Stimulated activated CD4-positive, alpha-beta T cell treated with anti-CD3 and anti-CD28 coated beads, Interleukin-15, amount 100 ng/mL, for 48 hours (primary cell): ENCODE measurements at regions not wholly inside any gene's neighbourhood (a gene's known extent, or its start where the extent isn't known, plus 50 kb on each side); places are given as distances from the start of the nearest gene placed in this dataset.

Experiments used
- DNase-seq, 2 donors: peaks; one replicate each; pipeline ENCODE4 v3.0.0-alpha.2; 2020; ENCODE audit warnings: low read depth in 2 of 2

GRCh38 chr1:60589916-60590315 is 492.4 kb upstream of the NFIA start:
- no peak for DNase-seq

GRCh38 chr1:60589046-60589748 is 493.2 kb upstream of the NFIA start:
- DNase-seq = no peak

- no peak for DNase-seq
Observed at GRCh38 chr1:60584371-60584770, 498.0 kb upstream of the NFIA start.

GRCh38 chr1:60583696-60584095 is 498.7 kb upstream of the NFIA start:
- no peak for DNase-seq

- DNase-seq = no peak
Observed at GRCh38 chr1:60581455-60582220, 500.7 kb upstream of the NFIA start.

- no peak for DNase-seq
Observed at GRCh38 chr1:60577029-60577428, 503.5 kb upstream of the C1orf87 start.

GRCh38 chr1:60575326-60575977 is 501.9 kb upstream of the C1orf87 start:
- no peak for DNase-seq

- no peak for DNase-seq
Observed at GRCh38 chr1:60573726-60574409, 500.3 kb upstream of the C1orf87 start.

- no peak for DNase-seq
Observed at GRCh38 chr1:60573121-60573520, 499.6 kb upstream of the C1orf87 start.

- DNase-seq = no peak
Observed at GRCh38 chr1:60572378-60572777, 498.8 kb upstream of the C1orf87 start.

GRCh38 chr1:60571811-60572210 is 498.2 kb upstream of the C1orf87 start:
- no peak for DNase-seq

GRCh38 chr1:60569189-60569588 is 495.6 kb upstream of the C1orf87 start:
- no peak for DNase-seq

GRCh38 chr1:60567256-60567655 is 493.7 kb upstream of the C1orf87 start:
- DNase-seq = no peak

GRCh38 chr1:60564916-60565750 is 491.6 kb upstream of the C1orf87 start:
- no peak for DNase-seq

GRCh38 chr1:60563777-60564535 is 490.4 kb upstream of the C1orf87 start:
- DNase-seq = no peak

- DNase-seq = no peak
Observed at GRCh38 chr1:60562740-60563139, 489.2 kb upstream of the C1orf87 start.

GRCh38 chr1:60560701-60561100 is 487.1 kb upstream of the C1orf87 start:
- DNase-seq = no peak

- DNase-seq = no peak
Observed at GRCh38 chr1:60558236-60558635, 484.7 kb upstream of the C1orf87 start.

- DNase-seq = no peak
Observed at GRCh38 chr1:60553730-60554129, 480.2 kb upstream of the C1orf87 start.

GRCh38 chr1:60547821-60548220 is 474.3 kb upstream of the C1orf87 start:
- no peak for DNase-seq
